Loucy (cell line): ENCODE measurements at regions not wholly inside any gene's neighbourhood (a gene's known extent, or its start where the extent isn't known, plus 50 kb on each side); places are given as distances from the start of the nearest gene placed in this dataset.

Source experiments
- H2AFZ ChIP-seq: fragments of 200-600 bp; sonication (generic); 2 replicates; pipeline ENCODE4 v1.6.0; 2016; ENCODE audit warnings: antibody characterized with exemption, mild to moderate bottlenecking, low read length, moderate library complexity
- H3F3A ChIP-seq: fragments of 200-600 bp; 2 replicates; pipeline ENCODE4 v1.6.0; 2016; ENCODE audit warnings: antibody characterized with exemption, low read depth, mild to moderate bottlenecking
- H3K27me3 ChIP-seq: fragments of 200-600 bp; sonication (generic); 2 replicates; pipeline ENCODE4 v1.6.1; 2014; ENCODE audit warnings: low read length, mild to moderate bottlenecking; ENCODE audit not compliant: insufficient read depth, poor library complexity, severe bottlenecking
- H3K36me3 ChIP-seq: fragments of 200-600 bp; sonication (generic); 2 replicates; pipeline ENCODE4 v1.6.1; 2016; ENCODE audit warnings: low read length; ENCODE audit not compliant: insufficient read depth
- H3K4me1 ChIP-seq: fragments of 200-600 bp; sonication (generic); 2 replicates; pipeline ENCODE4 v1.5.1; 2014; ENCODE audit warnings: low read length, mild to moderate bottlenecking; ENCODE audit not compliant: insufficient read depth, poor library complexity, severe bottlenecking
- H3K4me2 ChIP-seq: fragments of 200-600 bp; sonication (generic); 2 replicates; pipeline ENCODE4 v1.6.0; 2014; ENCODE audit warnings: antibody characterized with exemption, low read length, low read depth, mild to moderate bottlenecking; ENCODE audit not compliant: poor library complexity, severe bottlenecking
- H3K4me3 ChIP-seq: fragments of 200-600 bp; sonication (generic); 2 replicates; pipeline ENCODE4 v1.5.1; 2014; ENCODE audit warnings: low read length, mild to moderate bottlenecking, mixed read lengths; ENCODE audit not compliant: poor library complexity, severe bottlenecking
- H3K79me2 ChIP-seq: fragments of 200-600 bp; sonication (generic); 2 replicates; pipeline ENCODE4 v1.6.1; 2014; ENCODE audit warnings: low read length; ENCODE audit not compliant: insufficient read depth
- H3K9ac ChIP-seq: fragments of 200-600 bp; sonication (generic); 2 replicates; pipeline ENCODE4 v1.6.0; 2014; ENCODE audit warnings: mild to moderate bottlenecking, low read depth, low read length, moderate library complexity; ENCODE audit not compliant: poor library complexity, severe bottlenecking
- H3K9me2 ChIP-seq: fragments of 200-600 bp; sonication (generic); replicated peaks from 2 replicates; pipeline ENCODE4 v1.6.1; 2016; ENCODE audit warnings: low read depth, low read length, mixed read lengths
- H3K9me3 ChIP-seq: fragments of 200-600 bp; sonication (generic); 2 replicates; pipeline ENCODE4 v1.6.1; 2014; ENCODE audit warnings: mild to moderate bottlenecking, antibody characterized with exemption, low read length, low read depth; ENCODE audit not compliant: insufficient read depth
- H4K20me1 ChIP-seq: fragments of 200-600 bp; sonication (generic); 2 replicates; pipeline ENCODE4 v1.6.0; 2014; ENCODE audit warnings: antibody characterized with exemption, low read length, mild to moderate bottlenecking; ENCODE audit not compliant: insufficient read depth, poor library complexity, severe bottlenecking
- EZH2phosphoT487 ChIP-seq: fragments of 200-600 bp; IDR thresholded peaks from 2 replicates; pipeline ENCODE4 v1.6.1; 2018; ENCODE audit warnings: antibody characterized with exemption, mild to moderate bottlenecking, moderate library complexity, borderline replicate concordance
- TF ChIP-seq, protein P1 (sequence below): fragments of 200-600 bp; sonication (generic); conservative IDR thresholded peaks from 2 replicates; pipeline ENCODE4 v1.5.1; 2014; ENCODE audit warnings: mild to moderate bottlenecking, antibody characterized with exemption, low read length

DNA sequence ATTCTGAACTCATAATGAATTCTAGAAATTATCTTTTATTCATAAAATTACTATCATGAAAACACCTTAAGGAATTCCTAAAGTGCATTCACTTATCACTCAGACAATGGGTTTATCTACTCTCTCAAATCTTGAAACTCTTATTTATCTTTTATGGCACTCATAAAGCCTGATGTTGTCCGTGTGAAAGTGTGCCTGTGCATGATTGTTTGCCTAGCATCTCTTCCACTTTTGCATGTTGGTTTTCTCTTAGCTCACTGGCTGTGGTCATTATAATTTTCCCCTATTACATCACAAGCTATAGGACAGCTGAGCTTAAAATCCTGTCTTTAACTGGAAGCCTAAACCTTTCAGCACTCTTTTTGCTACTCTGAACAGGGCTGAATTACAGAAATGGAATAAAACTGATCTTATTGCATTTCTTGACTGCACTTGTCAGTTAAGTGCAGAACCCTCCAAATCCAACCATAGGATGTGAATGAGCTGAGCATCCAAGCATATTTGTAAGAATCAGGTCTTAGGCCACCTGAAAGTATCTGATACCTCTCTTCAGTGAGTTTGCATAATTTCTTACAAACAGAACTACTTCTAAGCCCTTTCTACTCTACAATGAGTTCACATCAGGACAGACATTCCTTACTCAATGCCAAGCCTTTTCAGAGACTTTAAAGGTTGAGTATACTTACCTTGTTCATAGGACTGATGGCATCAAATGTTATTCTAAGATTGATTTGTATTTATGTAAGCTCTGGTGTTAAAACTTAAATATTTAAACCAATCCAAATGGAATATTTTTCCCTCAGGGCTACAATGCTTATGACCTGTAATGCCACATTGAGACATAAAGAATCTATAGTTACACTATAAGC is 221.2 kb upstream of the KITLG start:
- Histone ChIP-seq H3K27me3 (no peaks in the 10 kb centered on the region), H3K4me1 (peaks cover 21% of the 10 kb centered on the region), H3K9me2 (no peaks in the 10 kb centered on the region), H3K4me2 (no peak overlapping the region), H3K79me2 (no peaks in the 10 kb centered on the region), H3F3A (no peaks in the 10 kb centered on the region), H4K20me1 (no peaks in the 10 kb centered on the region), H3K36me3 (no peaks in the 10 kb centered on the region), H3K4me3 (no peak overlapping the region), H2AFZ (no peak overlapping the region), H3K9me3 (0 out of 2 replicates have a peak, but pooled peaks cover 13% of the 10 kb centered on the region), H3K9ac (no peak overlapping the region)
- TF ChIP-seq, protein P1, sequence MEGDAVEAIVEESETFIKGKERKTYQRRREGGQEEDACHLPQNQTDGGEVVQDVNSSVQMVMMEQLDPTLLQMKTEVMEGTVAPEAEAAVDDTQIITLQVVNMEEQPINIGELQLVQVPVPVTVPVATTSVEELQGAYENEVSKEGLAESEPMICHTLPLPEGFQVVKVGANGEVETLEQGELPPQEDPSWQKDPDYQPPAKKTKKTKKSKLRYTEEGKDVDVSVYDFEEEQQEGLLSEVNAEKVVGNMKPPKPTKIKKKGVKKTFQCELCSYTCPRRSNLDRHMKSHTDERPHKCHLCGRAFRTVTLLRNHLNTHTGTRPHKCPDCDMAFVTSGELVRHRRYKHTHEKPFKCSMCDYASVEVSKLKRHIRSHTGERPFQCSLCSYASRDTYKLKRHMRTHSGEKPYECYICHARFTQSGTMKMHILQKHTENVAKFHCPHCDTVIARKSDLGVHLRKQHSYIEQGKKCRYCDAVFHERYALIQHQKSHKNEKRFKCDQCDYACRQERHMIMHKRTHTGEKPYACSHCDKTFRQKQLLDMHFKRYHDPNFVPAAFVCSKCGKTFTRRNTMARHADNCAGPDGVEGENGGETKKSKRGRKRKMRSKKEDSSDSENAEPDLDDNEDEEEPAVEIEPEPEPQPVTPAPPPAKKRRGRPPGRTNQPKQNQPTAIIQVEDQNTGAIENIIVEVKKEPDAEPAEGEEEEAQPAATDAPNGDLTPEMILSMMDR: no peak
- no peak for TF ChIP-seq EZH2phosphoT487

DNA sequence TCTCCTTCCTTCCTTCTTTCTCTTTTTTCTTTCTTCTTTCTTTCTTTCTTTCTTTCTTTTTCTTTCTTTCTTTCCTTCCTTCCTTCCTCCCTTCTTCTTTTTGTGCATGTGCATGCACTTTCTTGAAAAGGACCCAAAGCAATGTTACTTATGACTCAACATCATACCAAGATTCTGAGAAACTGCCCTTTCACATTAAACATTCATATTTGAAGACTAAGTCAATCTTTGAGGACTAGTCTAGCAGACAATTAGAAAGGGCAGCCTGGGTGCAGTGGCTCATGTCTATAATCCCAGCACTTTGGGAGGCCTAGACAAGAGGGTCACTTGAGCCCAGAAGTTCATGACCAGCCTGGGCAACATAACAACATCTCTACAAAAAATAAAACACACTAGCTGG is 212.8 kb upstream of the KITLG start:
- no peaks in the 10 kb centered on the region for H3K9me2 ChIP-seq
- no peaks in the 10 kb centered on the region for H3K4me1 ChIP-seq
- H4K20me1 ChIP-seq: no peaks in the 10 kb centered on the region
- H3K9me3 ChIP-seq: peaks cover 21% of the 10 kb centered on the region; the same call in 1 of the 2 replicates
- no peaks in the 10 kb centered on the region for H3K27me3 ChIP-seq
- H3F3A ChIP-seq: no peaks in the 10 kb centered on the region
- no peaks in the 10 kb centered on the region for H3K79me2 ChIP-seq
- TF ChIP-seq EZH2phosphoT487: no peak
- TF ChIP-seq, protein P1: no peak
- H3K9ac ChIP-seq: no peak overlapping the region
- H3K4me2 ChIP-seq: no peak overlapping the region
- no peak overlapping the region for H2AFZ ChIP-seq
- no peaks in the 10 kb centered on the region for H3K36me3 ChIP-seq
- no peak overlapping the region for H3K4me3 ChIP-seq

DNA sequence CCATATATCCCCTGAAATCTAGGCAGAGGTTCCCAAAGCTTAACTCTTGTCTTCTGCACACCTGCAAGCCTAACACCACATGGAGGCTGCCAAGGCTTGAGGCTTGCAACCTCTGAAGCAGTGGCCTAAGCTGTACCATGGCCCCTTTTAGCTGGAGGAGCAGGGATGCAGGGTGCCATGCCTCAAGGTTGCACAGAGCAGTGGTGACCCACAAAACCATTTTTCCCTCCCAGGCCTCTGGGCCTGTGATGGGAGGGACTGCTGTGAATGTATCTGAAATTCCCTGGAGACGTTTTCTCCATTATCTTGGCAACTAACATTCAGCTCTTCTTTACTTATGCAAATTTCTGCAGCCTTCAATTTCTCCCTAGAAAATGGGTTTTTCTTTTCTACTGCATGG is 210.0 kb upstream of the KITLG start:
- Histone ChIP-seq H4K20me1 (no peaks in the 10 kb centered on the region), H3K9me3 (peaks cover 21% of the 10 kb centered on the region; the same call in 1 of the 2 replicates), H3K9ac (no peak overlapping the region), H3K9me2 (no peaks in the 10 kb centered on the region), H3K4me1 (peaks cover 3% of the 10 kb centered on the region), H3F3A (no peaks in the 10 kb centered on the region), H3K79me2 (no peaks in the 10 kb centered on the region), H3K4me3 (no peak overlapping the region), H3K4me2 (no peak overlapping the region), H3K36me3 (no peaks in the 10 kb centered on the region), H3K27me3 (no peaks in the 10 kb centered on the region), H2AFZ (no peak overlapping the region)
- no peak for TF ChIP-seq EZH2phosphoT487

DNA sequence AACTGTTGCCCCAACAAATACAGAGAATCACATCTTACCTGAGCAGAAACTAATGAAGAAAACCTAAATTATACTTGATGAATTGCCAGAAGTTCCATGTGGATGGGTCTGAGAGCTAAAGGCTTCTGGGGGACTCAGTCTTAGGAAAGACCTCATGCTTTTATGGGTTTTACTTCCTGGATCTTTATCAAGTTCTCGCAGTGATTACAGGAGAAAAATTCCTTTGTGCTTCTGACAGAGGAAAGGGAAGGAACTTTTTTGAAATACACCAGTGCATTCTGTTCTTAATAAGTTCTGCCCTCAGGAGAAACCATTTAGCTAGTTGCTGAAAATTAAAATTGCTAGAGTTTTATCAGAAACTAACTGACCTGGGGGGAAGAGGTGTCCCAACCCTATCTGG is 203.9 kb upstream of the KITLG start:
- H3K4me3 ChIP-seq: no peak overlapping the region
- H4K20me1 ChIP-seq: no peaks in the 10 kb centered on the region
- no peaks in the 10 kb centered on the region for H3K27me3 ChIP-seq
- H3F3A ChIP-seq: no peaks in the 10 kb centered on the region
- TF ChIP-seq, protein P1: no peak
- TF ChIP-seq EZH2phosphoT487: no peak
- H3K4me1 ChIP-seq: peaks cover 22% of the 10 kb centered on the region
- H2AFZ ChIP-seq: no peak overlapping the region
- no peaks in the 10 kb centered on the region for H3K79me2 ChIP-seq
- no peaks in the 10 kb centered on the region for H3K9me3 ChIP-seq
- peak overlapping the region; percentile 59 for H3K4me2 ChIP-seq
- no peaks in the 10 kb centered on the region for H3K9me2 ChIP-seq
- H3K36me3 ChIP-seq: no peaks in the 10 kb centered on the region
- H3K9ac ChIP-seq: no peak overlapping the region
